A549 (cell line): ENCODE measurements at regions not wholly inside any gene's neighbourhood (a gene's known extent, or its start where the extent isn't known, plus 50 kb on each side); places are given as distances from the start of the nearest gene placed in this dataset.

Source experiments
- CHD2 ChIP-seq: fragments of 150-350 bp; IDR thresholded peaks from 2 replicates; pipeline ENCODE4 v1.6.1; 2014; ENCODE audit warnings: low read length; ENCODE audit not compliant: partially characterized antibody
- CTCF ChIP-seq: fragments of >200 bp; sonication (Bioruptor Twin); formaldehyde crosslinking; IDR thresholded peaks from 3 replicates; pipeline ENCODE4 v1.5.1; 2016
- EHMT2 ChIP-seq: fragments of 200-600 bp; sonication (generic); IDR thresholded peaks from 2 replicates; pipeline ENCODE4 v1.6.1; 2016; ENCODE audit warnings: antibody characterized with exemption, low read depth, mild to moderate bottlenecking, moderate library complexity
- ELK1 ChIP-seq: fragments of 150-350 bp; IDR thresholded peaks from 2 replicates; pipeline ENCODE4 v1.6.1; 2014; ENCODE audit warnings: low read depth, mild to moderate bottlenecking, low read length
- EP300 ChIP-seq, 2 experiments: fragments of >200 bp; sonication (Bioruptor Twin); formaldehyde crosslinking; IDR thresholded peaks; 2 replicates in 1 of 2; 3 replicates in 1 of 2; pipeline ENCODE4 v1.6.1; 2016 to 2017
- JUN ChIP-seq, 2 experiments: fragments of >200 bp; sonication (Bioruptor Twin); formaldehyde crosslinking; IDR thresholded peaks; 2 replicates in 1 of 2; 3 replicates in 1 of 2; pipeline ENCODE4 v1.6.1; 2016 to 2017
- KDM5A ChIP-seq: fragments of 200-600 bp; sonication (generic); IDR thresholded peaks from 2 replicates; pipeline ENCODE4 v1.6.1; 2016; ENCODE audit warnings: antibody characterized with exemption, mild to moderate bottlenecking
- MAFK ChIP-seq: fragments of 450-650 bp; IDR thresholded peaks from 2 replicates; pipeline ENCODE4 v1.6.1; 2014; ENCODE audit not compliant: partially characterized antibody
- MAX ChIP-seq: IDR thresholded peaks from 2 replicates; pipeline ENCODE4 v1.6.1; 2012
- POLR2A ChIP-seq: IDR thresholded peaks from 2 replicates; pipeline ENCODE4 v1.6.1; 2012; ENCODE audit warnings: mild to moderate bottlenecking, low read length
- RAD21 ChIP-seq, 2 experiments: fragments of >200 bp in 1 of 2; sonication (Bioruptor Twin) in 1 of 2; formaldehyde crosslinking in 1 of 2; IDR thresholded peaks in 1 of 2; conservative IDR thresholded peaks in 1 of 2; 2 replicates in 1 of 2; 3 replicates in 1 of 2; pipeline ENCODE4 v1.6.1; 2012 to 2018; ENCODE audit warnings: inconsistent platforms in 1 of 2
- RFX5 ChIP-seq: fragments of 450-650 bp; IDR thresholded peaks from 2 replicates; pipeline ENCODE4 v1.7.1; 2014; ENCODE audit warnings: antibody characterized with exemption, mild to moderate bottlenecking, moderate library complexity

- TF ChIP-seq RAD21 (conservative IDR thresholded peaks at IDR 0.05 in 1 of 2, IDR thresholded peaks at IDR 0.05 in 1 of 2) (no peak), CHD2 (no peak), JUN (IDR thresholded peaks at IDR 0.05) (no peak), KDM5A (no peak), CTCF (no peak), RFX5 (no peak), EP300 (IDR thresholded peaks at IDR 0.05) (no peak), MAX (no peak), POLR2A (no peak), MAFK (no peak), ELK1 (no peak), EHMT2 (no peak)
Measured at GRCh38 chr3:36192901-36193300, 187.4 kb upstream of the STAC start.
